Head of caudate nucleus (tissue), 42 donors: ENCODE measurements at regions not wholly inside any gene's neighbourhood (a gene's known extent, or its start where the extent isn't known, plus 50 kb on each side); places are given as distances from the start of the nearest gene placed in this dataset.

Experiments used
- DNase-seq, 42 donors: peaks; one replicate each; pipeline versions ENCODE4 v3.0.0 to v3.0.0-alpha.2; 2020 to 2021; ENCODE audit warnings: mixed read lengths in 7 of 42
- intact Hi-C: fragments of 100-400 bp; cut with DNase I; formaldehyde crosslinking; loops from one replicate; pipeline ENCODE4 v1.15.0; 2022

DNA sequence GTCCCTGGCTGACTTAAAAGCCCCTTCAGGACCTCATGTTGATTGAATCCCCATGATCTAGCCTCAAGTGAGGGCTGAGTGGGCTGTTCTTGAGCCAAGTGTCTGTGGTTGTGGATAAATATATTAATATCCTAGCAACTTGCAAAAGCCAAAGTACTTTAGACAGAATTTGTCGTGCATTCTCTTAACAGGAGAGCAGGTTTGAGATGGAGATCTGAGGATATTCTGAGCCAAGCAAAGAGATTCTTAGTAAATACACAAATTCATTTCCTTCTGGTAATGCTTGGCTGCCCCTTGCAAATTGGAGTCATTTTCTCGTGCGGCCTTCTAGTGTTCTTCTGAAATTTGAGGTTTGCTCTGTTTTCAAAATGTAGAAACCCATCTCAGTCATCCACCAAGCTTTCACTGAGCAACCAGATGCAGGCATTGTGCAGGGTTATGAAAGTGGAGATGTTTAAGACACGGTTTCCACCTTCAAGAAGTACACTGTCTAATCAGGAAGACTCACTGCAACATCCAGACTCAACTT, 242.1 kb upstream of the JUN start:
- DNase-seq = no peak
- intact Hi-C loops = no loop called here

DNA sequence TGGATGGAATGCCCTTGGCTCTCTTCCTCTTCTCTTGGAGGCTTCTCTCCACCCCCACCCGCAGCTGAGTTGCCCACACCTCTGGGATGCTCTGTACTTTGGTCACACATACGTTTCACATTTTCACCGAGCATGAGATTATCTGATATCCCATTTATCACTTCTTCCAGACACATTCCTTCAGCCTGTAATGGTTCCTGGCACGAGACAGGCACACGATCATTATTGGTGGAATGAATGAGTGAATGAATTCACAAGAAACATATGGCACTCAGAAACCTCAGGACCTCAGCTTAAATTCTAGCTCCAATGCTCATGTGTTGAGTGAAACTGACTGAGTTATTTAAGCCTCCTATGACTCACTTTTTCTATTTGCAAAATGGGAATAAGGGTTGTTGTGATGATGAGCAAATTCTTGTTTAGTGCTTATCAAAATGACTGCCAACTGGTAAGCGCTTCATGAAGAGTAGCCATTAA, 242.7 kb upstream of the JUN start:
- intact Hi-C loops = no loop called here
- DNase-seq = no peak

DNA sequence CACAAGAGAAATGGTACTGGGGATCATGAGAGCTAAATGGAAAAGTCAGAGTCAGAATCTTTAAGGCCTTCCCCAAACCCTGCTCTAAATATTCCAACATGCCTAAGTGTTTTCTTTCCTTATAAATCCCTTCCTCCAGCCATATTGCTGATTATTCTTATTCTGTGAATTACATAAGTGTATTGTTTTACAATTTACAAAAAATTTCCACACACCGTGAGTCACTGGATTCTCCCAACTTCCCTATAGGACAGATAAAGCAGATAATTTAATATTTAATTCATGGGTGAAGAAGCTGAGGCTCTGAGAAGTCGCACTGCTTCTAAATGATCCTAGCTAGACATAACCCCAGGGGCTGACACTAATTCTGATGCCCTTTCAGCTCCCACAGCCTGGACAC, 243.3 kb upstream of the JUN start:
- no peak for DNase-seq
- intact Hi-C loops = no loop called here

DNA sequence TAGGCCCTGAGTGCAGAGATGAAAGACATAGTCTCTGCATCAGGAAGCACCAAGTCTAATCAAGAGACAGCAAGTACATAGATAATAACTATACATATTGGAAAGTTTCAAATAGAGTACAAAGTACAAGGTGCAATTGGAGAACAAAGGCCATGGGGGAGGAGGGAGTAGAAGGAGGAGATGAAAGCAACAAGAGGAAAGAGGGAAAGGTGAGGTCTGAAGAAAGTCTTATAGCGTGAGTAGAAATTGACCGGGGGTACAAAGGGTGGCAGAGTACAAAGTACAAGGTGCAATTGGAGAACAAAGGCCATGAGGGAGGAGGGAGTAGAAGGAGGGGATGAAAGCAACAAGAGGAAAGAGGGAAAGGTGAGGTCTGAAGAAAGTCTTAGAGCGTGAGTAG, 244.2 kb upstream of the JUN start:
- intact Hi-C loops = no loop called here
- no peak for DNase-seq

DNA sequence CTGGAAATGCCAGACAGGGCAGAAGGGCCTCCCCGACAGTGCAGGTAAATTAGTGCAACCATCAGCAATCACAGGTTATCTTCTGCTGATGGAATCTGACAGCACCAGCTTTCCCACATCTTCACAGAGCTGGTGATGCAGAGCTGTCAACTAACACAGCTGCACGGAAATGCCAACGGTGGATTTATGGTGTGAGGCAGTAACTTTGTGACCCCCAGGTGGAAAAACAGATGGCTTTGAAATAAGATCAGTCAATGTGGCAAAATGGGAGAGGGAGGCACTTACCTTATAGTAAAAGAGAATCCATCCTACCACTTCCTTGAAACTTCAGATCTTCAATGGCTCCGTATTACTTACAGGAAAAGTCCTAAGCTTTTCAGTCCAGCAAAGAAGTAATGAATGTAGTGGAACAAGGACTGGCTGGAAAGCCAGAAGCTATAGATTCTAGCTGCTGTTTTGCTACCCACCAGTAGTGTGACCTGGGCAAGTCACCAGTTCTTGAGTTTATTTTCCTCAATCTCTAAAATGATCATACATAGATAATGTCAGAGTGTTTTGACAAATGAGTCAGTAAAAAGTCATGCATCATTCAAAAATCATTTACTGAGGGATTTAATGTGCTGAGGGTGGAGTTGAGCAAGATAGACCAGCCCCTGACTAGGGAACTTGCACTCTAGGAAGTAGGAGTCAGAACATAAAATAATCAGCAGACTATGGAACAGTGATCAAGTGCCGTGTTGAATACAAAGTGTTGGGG, 245.7 kb upstream of the JUN start:
- DNase-seq = no peak
- intact Hi-C loops = no loop called here

DNA sequence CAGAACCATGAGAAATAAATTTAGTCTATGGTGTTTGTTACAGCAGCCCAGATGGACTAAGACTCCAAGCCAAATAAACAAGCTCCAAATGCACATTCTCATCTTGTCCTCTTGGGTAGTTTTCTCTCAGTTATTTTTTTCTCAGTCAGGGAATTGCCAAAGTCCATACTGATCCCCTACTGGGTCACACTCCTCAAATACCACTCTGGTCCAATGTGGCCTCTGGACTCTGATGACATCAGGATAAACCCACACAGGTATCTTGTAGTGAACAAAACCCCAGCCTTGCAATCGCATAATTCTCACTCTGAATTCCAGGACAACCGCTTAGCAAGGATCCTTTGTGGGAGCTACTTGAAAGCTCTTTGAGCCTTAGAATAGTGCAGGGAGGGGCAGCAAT, 248.4 kb upstream of the JUN start:
- intact Hi-C loops = no loop called here
- no peak for DNase-seq

DNA sequence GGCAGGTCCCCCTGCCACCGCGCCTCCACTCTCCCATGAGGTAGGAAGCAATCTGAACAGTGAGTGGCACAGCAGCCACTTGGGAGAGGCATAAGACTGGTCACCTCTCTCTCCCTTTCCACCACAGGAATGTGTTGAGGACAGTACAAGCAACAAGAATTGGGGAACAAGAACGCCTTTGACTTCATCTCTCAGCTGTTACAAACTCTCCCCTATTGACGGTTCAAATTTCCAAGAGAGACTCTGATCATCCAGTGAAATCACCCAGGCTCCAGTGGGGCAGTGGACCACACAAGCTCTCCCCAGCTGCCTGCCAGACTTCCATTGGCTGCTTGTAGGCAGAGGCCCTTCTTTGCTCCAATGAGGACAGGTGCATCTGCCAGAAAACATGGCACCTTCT, 249.9 kb upstream of the JUN start:
- DNase-seq = no peak
- intact Hi-C loops = no loop called here

DNA sequence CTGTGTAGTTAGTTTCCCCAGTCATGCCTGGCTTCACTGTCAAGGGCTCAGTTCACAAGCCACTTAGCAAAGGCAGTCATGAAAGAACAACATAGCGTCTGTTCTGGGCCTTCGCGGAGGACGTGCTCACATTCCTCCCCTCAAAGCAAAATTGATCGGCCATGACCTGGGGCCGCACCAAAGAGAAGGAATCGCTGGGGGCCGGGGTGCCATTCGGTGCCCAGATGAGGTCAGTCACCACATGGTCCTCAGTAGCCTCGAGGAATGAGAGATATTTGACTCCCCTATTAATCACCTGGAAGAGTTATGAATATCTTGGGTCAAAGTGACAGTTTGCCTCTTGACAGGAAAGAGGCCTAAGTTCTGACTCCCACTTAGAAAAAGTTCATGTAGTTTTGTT, 251.1 kb upstream of the JUN start:
- intact Hi-C loops = no loop called here
- DNase-seq = no peak

DNA sequence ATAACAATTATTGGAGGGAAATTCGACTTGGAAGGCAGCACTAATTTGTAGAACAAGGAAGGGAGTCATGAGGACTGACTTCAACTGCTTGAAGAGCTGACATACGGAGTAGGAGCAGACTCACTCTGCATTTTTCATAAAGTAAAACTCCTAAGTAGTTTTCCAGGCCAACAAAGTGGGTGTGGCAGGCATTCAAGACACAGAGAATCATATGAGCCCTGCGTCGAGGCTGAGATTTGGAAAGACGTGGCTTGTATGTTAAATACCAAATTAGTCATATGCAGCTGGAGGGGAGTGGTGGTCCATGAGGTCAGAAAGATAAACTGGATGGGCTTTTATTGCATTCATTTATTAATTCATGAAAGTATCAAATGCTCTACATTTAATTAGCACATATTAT, 255.7 kb upstream of the JUN start:
- DNase-seq = no peak
- intact Hi-C loops = no loop called here

DNA sequence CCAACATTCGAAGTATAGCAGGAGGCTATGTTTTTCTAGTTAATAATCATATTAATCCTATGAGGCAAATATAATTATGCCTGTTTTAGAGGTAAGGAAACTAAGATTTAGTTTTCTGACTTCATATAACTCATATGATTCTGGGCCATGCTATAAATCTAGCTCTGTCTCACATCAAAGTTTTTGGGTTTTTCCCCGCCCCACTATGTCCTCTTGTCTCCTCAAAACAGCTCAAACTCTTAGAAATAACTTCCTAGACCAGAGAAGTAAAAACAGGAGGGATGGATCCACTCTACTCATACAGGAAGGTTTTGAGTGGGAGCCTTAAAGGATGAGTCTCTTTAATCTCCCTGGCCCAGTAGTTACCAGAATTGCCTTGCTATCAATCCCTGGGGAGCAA, 256.4 kb upstream of the FGGY start:
- no peak for DNase-seq
- intact Hi-C loops = no loop called here

DNA sequence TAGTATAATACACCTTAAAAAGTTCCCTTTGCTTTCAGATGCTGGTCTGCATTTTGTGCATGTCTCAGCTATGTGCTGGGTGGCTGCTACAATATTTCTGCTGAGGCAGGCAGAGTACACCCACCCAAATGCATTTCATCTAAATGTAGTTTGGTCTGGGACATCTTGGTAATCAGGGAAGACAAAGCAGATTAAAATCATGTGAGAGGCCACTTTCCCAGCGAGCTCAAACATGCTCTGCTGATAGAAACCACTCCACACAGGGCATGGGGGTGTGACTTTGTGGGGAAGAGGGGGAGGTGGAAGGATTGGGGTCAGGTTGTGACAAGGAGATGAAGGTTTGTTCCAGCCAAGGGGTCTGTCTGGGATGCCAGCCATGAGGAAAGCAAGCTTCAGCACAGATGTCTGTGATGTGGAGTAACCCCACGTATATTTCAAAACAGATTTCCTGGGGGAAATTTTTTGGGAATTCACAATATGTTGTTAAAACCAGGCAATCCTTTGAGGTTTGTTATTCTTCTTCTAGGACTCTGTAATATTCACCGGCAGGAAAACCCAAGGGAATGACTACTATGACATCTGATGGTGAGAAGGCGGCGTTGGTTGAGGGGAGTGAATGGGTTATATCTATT, 255.1 kb upstream of the FGGY start:
- DNase-seq = no peak
- intact Hi-C loops = no loop called here

DNA sequence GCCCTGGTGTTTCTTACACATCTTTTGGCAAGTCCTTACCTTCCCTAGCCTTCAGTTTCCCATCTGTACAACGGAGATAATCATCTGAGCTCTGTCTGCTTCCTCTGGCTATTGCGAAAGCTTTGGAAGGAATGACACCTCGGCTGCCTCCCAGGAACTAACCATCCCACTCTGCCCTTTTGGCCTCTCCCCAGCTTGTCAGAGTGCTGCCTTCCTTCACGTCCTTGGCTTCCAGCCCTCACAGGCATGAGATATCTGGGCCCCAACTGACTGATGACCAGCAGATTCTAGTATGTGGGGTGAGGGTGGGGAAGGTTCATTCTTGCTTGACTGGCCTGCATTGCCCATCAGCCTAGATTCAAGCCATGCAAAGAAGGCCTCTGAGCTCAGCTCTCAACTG, 253.1 kb upstream of the FGGY start:
- intact Hi-C loops = no loop called here
- DNase-seq = no peak

DNA sequence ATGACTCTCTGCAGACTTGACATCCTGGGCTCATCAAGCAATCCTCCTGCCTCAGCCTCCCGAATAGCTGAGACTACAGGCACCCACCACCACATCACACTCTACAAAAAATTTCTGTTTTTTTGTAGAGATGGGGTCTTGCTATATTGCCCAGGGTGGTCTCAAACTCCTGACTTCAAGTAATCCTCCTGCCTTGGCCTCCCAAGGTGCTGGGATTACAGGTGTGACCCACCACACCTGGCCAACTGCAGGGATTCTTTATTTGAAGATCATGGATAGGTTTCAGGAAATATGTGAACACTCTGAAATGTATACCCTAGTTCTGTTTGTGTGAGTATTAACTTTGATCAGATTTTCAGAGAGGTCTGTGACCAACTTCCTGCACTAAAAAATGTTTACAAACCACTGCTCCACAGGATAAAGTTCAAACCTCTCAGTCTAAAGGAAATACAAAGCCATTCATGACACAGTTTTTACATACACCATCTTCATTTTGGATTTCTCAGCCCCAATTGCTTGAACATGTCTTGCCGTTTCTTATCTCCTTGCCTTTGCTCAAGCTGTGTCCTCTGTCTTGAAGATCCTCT, 252.3 kb upstream of the FGGY start:
- DNase-seq = no peak
- intact Hi-C loops = no loop called here

DNA sequence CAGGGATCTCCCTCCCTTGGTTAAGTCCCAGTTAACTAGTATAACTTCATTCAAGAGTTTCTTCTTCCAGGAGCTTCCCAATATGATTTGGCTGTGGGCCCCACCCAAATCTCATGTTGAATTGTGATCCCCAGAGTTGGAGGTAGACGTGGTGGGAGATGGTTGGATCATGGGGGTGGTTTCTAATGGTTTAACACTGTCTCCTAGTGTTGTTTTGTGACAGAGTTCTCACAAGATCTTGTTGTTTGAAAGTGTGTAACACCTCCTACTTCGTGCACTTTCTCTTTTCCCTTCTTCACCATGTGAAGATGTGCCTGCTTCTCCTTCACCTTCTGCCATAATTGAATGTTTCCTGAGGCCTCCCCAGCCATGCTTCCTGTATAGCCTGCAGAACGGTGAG, 251.8 kb upstream of the FGGY start:
- intact Hi-C loops = no loop called here
- no peak for DNase-seq

DNA sequence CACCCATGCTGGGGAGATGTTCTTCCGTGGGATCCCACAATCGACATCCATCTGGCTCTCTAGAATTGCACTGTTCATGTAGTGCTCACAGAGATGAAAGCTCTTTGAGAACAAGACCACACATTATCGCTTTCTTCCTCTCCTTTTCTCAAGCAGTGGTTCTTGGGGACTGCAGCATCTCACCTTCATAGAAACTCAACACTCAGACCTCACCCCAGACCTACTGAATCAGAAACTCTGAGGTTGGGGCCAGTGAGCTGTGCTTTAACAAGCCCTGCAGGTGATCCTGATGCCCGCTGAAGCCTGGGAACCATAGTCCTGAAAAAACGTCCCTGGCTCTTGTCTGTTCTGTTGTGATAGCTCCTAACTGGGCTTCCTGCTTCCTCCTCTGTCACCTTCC, 251.3 kb upstream of the FGGY start:
- intact Hi-C loops = no loop called here
- no peak for DNase-seq

DNA sequence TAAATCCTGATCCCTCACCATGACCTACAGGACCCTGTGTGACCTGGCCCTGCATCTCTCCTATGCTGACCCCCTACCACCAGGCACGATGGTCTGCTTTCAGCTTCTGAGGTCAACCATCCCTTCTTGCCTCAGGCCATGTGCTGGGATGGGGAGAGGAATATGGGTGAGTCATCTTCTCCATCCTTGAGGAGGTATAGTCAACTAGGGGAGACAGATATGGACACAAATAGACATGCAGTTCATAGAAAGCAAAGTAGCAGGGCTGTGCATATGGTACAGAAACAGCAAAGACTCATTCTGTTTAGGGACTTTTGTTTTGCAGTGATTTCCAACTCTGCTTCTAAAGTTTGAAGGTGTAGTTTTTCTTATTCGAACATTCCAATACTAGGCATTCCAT, 250.8 kb upstream of the FGGY start:
- intact Hi-C loops = no loop called here
- no peak for DNase-seq

DNA sequence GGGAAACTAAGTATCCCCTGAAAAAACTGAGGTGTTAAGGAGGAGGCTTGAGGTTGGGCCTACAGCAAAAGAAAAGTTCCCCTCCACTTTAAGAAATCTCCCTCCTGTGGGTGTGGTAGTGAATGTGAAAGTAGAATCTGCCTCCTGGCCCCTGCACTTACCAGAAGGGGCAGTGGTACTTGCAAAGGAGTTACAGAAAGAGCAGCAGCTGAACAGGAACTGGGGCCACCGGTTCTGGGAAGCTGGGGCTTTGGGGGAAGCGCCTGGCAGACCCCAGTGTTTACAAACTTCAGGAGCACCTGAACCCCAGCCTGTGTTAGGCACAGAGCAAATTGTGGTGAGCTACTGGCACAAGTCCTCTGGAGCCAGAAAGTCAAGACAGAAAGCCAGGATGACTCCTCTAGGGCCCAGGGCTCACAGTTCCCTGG, 250.2 kb upstream of the FGGY start:
- DNase-seq = peak in 1 of 42 donors; percentile 5
- intact Hi-C loops = no loop called here

DNA sequence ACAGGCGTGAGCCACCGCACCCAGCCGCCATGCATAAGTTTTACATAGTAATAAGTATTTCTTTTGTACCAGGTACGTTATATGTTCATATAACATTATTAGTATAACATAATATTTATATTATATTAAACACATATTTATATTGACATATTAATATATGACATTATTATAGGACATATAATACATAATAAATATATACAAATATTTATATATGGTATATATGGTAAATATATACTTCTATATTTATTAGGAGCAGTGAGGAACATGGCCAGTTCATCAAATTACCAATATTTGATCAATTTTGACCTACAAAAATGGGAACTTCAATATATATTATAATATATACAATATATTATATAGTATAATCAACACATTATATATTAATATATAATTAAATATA, 245.9 kb upstream of the FGGY start:
- no peak for DNase-seq
- intact Hi-C loops = no loop called here

DNA sequence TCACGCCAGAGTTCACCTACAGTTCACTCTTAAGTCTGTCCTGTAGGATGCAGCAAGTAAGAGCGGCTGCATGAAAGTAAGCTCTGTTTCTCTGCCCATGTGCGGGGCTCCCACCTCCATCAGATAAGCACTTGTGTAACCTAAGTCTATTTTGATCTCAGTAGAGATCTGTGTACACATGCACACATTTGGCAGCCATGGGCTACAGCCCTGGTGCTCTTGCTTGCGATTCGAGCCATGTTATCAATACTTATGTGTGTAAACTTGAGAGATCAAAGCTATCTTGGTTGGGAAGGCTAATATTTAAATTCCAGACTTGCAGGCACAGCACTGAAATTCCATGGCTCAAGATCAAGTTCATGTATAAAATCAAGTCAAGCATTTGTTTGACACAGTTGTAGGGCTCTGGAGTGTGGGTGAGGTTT, 244.7 kb upstream of the FGGY start:
- no peak for DNase-seq
- intact Hi-C loops = no loop called here

DNA sequence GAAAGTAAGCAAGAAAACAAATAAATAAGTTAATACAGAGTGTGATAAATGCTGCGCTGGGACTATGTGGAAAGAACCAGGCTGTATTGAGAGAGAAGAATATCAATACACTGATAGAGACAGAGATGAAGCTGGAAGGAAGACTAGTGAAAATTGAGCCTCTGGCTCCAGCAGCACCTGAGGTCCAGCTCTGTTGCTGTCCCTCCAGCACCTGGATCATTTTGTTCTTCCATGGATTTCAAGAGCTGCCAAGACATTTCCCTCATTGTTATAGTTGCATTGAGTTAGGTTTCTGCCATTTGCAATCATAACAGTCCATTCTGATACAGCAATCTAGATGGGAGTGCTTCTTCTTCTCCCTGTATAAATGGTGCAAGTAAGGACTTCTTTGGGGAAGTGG, 242.7 kb upstream of the FGGY start:
- intact Hi-C loops = no loop called here
- no peak for DNase-seq
